ENCODE measurements at regions not wholly inside any gene's neighbourhood (a gene's known extent, or its start where the extent isn't known, plus 50 kb on each side); places are given as distances from the start of the nearest gene placed in this dataset.

GRCh38 chr12:118488034-118488433 lies 111.7 kb downstream of the SUDS3 start:
- ChIA-PET RAD21 (ENCODE audit: low non-redundant PET in 1 of 2, low total read pairs in 2 of 2, uncharacterized antibody in 2 of 2, unreplicated experiment in 2 of 2) (no interaction called here), CTCF (no interaction called here), POLR2A (no interaction called here)
- DNase-seq (ENCODE audit: low read depth, low spot score) (no peak), ATAC-seq (no peak)
- BruUV-seq (replicated peaks) = no TSS peak
- H3K9me2 ChIP-seq (ENCODE audit: insufficient read depth) = no peaks in the 10 kb centered on the region
- H3K27ac ChIP-seq (ENCODE audit: low read depth, low read length) = no peak overlapping the region
- TF ChIP-seq, protein P1, sequence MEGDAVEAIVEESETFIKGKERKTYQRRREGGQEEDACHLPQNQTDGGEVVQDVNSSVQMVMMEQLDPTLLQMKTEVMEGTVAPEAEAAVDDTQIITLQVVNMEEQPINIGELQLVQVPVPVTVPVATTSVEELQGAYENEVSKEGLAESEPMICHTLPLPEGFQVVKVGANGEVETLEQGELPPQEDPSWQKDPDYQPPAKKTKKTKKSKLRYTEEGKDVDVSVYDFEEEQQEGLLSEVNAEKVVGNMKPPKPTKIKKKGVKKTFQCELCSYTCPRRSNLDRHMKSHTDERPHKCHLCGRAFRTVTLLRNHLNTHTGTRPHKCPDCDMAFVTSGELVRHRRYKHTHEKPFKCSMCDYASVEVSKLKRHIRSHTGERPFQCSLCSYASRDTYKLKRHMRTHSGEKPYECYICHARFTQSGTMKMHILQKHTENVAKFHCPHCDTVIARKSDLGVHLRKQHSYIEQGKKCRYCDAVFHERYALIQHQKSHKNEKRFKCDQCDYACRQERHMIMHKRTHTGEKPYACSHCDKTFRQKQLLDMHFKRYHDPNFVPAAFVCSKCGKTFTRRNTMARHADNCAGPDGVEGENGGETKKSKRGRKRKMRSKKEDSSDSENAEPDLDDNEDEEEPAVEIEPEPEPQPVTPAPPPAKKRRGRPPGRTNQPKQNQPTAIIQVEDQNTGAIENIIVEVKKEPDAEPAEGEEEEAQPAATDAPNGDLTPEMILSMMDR (IDR thresholded peaks at IDR 0.05 in 2 of 3, conservative IDR thresholded peaks at IDR 0.05 in 1 of 3; ENCODE audit: borderline replicate concordance in 1 of 3, insufficient read depth in 1 of 3, low read depth in 2 of 3, low read length in 2 of 3) = no peak
- TF ChIP-seq YY1 (IDR thresholded peaks at IDR 0.05; ENCODE audit: extremely low read depth, insufficient replicate concordance, low read depth, low read length) = no peak
- TF ChIP-seq TCF7L2 (IDR thresholded peaks at IDR 0.05; ENCODE audit: borderline replicate concordance, extremely low read depth, insufficient read depth, insufficient read length) = no peak
- TF ChIP-seq SRF (IDR thresholded peaks at IDR 0.05; ENCODE audit: low read depth) = no peak
- no peak for TF ChIP-seq POLR2A (IDR thresholded peaks at IDR 0.05; ENCODE audit: borderline replicate concordance, extremely low read depth, insufficient read depth, insufficient read length)
- TF ChIP-seq JUND (IDR thresholded peaks at IDR 0.05) = no peak
- TF ChIP-seq, protein P2, sequence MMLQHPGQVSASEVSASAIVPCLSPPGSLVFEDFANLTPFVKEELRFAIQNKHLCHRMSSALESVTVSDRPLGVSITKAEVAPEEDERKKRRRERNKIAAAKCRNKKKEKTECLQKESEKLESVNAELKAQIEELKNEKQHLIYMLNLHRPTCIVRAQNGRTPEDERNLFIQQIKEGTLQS (IDR thresholded peaks at IDR 0.05) = no peak
- no peak for TF ChIP-seq EZH2 (IDR thresholded peaks at IDR 0.05)
- TF ChIP-seq EZH2phosphoT487 (IDR thresholded peaks at IDR 0.05; ENCODE audit: borderline replicate concordance) = no peak
- TF ChIP-seq, protein P3, sequence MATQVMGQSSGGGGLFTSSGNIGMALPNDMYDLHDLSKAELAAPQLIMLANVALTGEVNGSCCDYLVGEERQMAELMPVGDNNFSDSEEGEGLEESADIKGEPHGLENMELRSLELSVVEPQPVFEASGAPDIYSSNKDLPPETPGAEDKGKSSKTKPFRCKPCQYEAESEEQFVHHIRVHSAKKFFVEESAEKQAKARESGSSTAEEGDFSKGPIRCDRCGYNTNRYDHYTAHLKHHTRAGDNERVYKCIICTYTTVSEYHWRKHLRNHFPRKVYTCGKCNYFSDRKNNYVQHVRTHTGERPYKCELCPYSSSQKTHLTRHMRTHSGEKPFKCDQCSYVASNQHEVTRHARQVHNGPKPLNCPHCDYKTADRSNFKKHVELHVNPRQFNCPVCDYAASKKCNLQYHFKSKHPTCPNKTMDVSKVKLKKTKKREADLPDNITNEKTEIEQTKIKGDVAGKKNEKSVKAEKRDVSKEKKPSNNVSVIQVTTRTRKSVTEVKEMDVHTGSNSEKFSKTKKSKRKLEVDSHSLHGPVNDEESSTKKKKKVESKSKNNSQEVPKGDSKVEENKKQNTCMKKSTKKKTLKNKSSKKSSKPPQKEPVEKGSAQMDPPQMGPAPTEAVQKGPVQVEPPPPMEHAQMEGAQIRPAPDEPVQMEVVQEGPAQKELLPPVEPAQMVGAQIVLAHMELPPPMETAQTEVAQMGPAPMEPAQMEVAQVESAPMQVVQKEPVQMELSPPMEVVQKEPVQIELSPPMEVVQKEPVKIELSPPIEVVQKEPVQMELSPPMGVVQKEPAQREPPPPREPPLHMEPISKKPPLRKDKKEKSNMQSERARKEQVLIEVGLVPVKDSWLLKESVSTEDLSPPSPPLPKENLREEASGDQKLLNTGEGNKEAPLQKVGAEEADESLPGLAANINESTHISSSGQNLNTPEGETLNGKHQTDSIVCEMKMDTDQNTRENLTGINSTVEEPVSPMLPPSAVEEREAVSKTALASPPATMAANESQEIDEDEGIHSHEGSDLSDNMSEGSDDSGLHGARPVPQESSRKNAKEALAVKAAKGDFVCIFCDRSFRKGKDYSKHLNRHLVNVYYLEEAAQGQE (IDR thresholded peaks at IDR 0.05; ENCODE audit: low read depth) = no peak
- TF ChIP-seq CBX3 (IDR thresholded peaks at IDR 0.05; ENCODE audit: low read depth) = no peak
- no peak for TF ChIP-seq POLR2AphosphoS5 (IDR thresholded peaks at IDR 0.05; ENCODE audit: low read depth, low read length)
- no peak for TF ChIP-seq SP1 (IDR thresholded peaks at IDR 0.05; ENCODE audit: low read depth)
- TF ChIP-seq EGR1 (IDR thresholded peaks at IDR 0.05; ENCODE audit: low read depth) = no peak
- no peak for TF ChIP-seq CEBPB (IDR thresholded peaks at IDR 0.05; ENCODE audit: low read depth)
- peaks cover 66% of the 10 kb centered on the region for H3K27me3 ChIP-seq (ENCODE audit: insufficient read depth, low read length)
- H4K20me1 ChIP-seq (ENCODE audit: insufficient read depth) = no peaks in the 10 kb centered on the region
- no peak overlapping the region for H3K4me3 ChIP-seq (replicated peaks in 1 of 2; ENCODE audit: low read depth in 1 of 2, low read length in 2 of 2)
- H3K9me3 ChIP-seq (ENCODE audit: control insufficient read depth in 1 of 2, insufficient read depth in 1 of 2, low read depth in 1 of 2, low read length in 2 of 2) = no peaks in the 10 kb centered on the region
- intact Hi-C loops (cut with micrococcal nuclease) = no loop called here
- H2AFZ ChIP-seq (ENCODE audit: low read depth, low read length, poor library complexity, severe bottlenecking) = no peak overlapping the region
- H3K36me3 ChIP-seq (ENCODE audit: control insufficient read depth in 1 of 2, insufficient read depth in 2 of 2, low read length in 2 of 2) = no peaks in the 10 kb centered on the region
- no peaks in the 10 kb centered on the region for H3K4me1 ChIP-seq (ENCODE audit: control insufficient read depth in 1 of 2, insufficient read depth in 2 of 2, low read length in 2 of 2)
- H3K4me2 ChIP-seq (ENCODE audit: low read length) = no peak overlapping the region
- H3K9ac ChIP-seq (ENCODE audit: low read length) = no peak overlapping the region
- no peaks in the 10 kb centered on the region for H3K79me2 ChIP-seq (ENCODE audit: insufficient read depth, low read length)

All from HCT116 (cell line).